ENCODE measurements at regions not wholly inside any gene's neighbourhood (a gene's known extent, or its start where the extent isn't known, plus 50 kb on each side); places are given as distances from the start of the nearest gene placed in this dataset. TPM values are rescaled to one million over a fixed set of nuclear protein-coding genes. Genes with fewer than 3 reads are reported as not detected.
A peak's percentile ranks its signal among the peaks of the same experiment; 100 is the strongest.
"Not testable (repeated sequence)": the region's sequence is repeated elsewhere in the genome, so short reads cannot be mapped to it uniquely, and the experiment has no call there.

DNA sequence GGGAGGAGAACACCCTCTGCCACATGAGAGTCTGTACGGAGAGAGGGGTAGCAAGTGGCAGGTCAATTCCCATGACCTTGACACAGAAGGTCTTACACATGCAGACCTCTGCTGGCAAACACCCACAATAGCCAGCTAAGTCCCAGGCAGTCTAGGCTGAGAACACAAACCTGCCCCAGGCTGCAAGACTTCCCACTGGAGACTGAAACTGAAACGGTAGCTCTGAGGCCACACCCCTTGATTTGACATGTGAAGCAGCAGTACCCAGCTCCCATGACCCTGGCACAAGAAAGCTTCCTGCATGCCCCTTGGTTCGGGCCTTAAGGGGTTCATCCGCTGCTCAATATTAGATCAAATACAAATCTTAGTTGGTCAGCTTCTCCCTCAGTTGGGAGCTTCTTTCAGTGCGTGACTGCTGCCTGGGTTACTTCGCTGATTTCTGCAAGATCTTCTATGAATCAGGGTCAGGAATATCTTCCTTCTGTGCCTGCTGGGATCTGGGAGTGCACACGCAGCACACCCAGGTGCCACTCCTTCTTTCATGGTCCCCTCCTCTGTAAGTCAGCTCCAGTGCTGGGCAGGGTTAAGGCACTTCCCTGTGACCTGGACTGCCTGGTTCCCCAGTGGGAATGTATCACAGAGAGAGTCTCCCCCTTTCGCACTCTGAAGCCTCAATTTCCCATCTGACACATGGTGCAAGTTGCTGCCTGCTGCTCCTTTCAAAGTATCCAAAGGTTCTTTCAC lies 187.2 kb upstream of the NPAP1 start:
- DNase-seq (ENCODE audit: low read depth): not testable (repeated sequence)

DNA sequence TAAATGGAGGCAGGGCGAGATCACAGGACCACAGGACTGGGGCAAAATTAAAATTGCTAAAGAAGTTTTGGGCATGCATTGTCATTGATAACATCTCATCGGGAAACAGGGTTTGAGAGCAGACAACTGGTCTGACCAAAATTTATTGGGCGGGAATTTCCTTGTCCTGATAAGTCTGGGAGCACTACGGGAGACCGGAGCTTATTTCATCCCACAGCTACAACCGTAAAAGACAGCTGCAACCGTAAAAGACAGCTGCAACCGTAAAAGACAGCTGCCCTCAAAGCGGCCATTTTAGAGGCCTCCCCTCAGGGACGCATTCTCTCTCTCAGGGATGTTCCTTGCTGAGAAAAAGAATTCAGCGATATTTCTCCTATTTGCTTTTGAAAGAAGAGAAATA lies 170.4 kb upstream of the NPAP1 start:
- DNase-seq (ENCODE audit: low read depth): not testable (repeated sequence)

DNA sequence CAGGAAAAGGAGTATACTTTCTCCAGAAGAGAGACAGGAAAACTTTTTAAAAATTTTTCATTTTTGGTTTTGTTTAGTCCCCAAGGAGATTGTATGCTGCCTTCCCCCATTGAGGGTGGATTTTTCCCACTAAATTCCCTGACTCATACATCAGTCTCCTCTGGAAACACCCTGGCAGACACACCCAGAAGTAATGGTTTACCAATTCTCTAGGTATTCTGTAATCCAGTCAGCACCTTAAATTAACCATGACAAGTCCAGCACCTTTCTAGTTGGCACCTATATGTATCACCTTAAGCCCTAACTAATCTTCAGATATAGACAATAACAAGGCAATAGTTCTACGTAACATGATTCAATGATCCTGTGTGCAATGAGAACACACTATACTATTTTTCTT lies 165.9 kb upstream of the NPAP1 start:
- not testable (repeated sequence) for DNase-seq (ENCODE audit: low read depth)

DNA sequence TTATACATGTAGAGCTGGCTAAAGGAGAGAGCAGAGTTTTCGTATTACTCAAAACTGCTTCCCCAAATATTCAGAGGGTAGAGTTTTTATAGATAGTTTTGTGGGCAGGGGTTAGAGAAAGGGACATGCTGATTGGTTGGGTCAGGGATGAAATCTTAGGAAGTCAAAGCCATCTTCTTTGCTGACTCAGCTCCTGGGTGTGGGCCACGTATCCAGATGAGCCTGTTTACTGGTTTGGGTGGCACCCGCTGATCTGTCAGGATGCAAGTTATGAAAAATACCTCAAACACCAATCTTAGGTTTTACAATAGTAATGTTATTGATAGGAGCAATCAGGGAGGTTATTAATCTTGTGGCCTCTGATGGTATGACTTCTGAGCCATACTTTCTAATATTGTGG lies 164.0 kb upstream of the NPAP1 start:
- DNase-seq (ENCODE audit: low read depth): not testable (repeated sequence)

DNA sequence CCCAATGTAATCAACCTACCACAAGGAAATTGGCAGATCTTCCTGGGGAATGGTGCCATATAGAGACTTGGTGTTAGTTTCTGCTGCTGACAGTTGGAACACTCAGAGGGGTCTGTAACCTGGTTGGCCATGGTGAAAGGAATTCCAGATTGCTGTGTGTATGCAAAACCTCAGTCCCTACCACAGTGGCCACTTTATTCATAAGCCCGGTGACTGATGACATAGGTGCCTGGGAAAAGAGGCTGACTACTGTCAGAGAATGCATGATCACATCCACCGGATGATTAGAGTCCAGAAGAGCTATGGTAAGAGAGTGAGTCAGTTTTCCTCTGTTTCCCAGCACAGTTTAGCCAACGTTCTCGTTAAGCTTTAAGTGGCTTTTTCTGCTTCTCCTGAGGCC lies 156.8 kb upstream of the NPAP1 start:
- DNase-seq (ENCODE audit: low read depth): peak; percentile 7

DNA sequence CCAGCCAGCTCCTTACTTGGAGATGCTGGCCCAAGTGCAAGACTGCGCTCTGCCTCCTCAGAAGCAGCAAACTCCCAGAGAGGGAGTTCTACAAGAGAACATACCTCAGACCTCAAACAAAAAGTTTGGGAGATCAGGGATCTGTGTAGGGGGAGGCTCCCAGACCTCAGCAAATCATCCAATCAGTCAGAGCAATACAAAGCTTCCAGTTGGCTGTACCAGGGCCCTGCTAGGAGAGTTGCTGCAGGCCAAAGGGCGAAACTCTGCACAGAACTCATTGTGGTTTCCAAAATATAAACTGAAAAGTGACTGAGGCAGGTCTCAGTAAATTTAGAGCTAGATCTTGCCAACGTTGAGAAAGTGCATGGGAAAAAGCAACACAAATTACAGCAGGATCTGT lies 144.3 kb upstream of the NPAP1 start:
- not testable (repeated sequence) for DNase-seq (ENCODE audit: low read depth)

DNA sequence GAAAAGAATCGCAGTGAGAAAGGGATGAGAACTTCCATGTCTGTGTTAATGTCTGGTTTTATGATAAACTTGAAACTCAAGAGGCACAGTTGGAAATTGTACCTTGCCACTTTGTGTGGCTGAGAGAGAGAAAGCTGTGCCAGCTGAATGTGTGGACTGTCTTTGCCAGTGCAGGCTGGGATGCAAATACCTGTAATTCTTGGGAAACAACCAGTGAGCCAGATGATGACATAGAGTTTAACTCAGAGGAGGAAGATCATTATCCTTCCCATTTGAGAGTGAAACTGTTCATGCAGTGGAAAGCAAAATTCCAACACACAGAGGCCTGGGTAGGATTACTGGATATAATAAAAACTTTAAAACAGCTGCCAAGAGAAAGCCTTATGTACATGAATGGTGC lies 141.5 kb upstream of the NPAP1 start:
- not testable (repeated sequence) for DNase-seq (ENCODE audit: low read depth)

DNA sequence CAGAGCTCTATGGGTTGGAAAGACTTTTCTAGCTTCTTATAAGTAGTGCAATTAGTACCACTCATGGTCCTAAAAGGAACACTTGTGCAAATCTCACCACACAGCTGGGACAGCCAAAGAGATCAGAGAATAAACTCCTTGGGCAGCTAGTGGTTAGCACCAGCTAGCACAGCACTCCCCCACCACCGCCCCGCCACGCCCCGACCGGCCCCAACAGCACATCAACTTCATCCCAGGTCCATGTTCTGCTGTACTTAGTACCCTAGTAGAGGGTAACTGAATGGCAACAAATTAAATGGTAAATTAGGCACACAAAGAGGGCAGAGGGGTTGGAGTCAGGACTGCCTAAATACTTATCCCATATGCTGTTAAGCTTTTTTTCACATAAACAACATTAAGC lies 118.3 kb upstream of the NPAP1 start:
- DNase-seq (ENCODE audit: low read depth): not testable (repeated sequence)

DNA sequence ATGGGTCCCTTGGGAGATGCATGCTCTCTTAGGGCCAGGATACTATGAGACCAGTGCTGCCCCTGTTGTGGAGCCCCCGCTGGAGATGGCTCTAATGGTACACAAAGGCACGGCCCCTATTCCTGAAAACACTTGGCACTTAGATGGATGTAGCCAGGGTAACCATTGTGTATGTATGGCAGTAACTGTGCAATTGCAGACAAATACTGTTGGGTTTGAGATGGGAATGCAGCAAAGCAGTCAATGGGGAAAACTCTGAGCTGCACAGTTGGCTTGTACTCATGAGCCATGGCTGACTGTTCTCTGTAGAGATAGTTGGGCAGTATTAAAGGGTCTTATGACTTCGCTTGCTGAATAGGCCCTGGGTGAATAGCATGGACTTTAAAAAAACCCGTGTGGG lies 67.9 kb upstream of the NPAP1 start:
- no peak for DNase-seq (ENCODE audit: low read depth)

DNA sequence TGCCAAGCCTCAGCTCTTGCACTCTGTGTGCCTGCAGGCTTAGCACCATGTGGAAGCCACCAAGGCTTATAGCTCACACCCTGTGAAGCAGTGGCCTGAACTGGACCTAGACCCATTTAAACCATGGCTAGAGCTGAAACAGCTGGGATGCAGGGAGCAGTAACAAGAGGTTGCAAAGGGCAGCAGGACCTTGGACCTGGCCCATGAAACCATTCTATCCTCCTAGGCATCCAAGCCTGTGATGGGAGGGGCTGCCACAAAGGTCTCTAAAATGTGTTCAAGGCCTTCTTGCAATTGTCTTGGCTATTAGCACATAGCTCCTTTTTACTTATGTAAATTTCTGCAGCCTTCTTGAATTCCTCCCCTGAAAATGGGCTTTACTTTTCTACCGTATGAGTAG lies 57.9 kb upstream of the NPAP1 start:
- no peak for DNase-seq (ENCODE audit: low read depth)

DNA sequence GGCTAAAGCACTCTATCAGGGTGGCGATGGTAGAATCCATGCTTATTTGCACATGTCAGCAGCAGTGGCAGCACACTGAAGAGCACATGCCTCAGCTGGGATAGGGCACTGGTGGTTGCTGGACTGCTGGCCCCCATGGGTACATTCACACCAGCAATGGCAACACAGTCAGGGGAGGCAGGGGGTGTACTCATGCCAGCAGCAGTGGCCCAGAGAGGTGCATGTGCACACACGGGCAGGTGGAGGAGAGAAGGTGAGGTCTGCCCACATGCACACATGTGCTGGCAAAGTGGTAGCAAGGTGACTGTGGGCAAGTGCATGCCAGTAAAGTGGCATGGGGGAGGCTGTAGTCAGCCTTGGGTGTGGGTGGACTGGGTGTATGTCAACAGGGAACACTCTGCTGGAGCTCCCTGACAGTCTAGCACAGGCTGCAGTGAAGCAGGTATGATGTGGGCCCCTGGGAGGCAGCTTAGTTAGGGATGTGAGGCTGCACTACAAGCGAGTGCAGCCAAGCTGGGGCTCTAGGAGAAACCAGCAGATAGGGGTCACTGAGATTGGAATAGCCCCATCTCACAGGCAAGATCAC lies 53.9 kb upstream of the NPAP1 start:
- DNase-seq (ENCODE audit: low read depth): no peak

Small RNAs in the stretch of these regions (small RNA-seq; reads per million reads assigned to genes)
- gene RNU6-741P: not detected

All from HT1080 (cell line).